Activated naive CD4-positive, alpha-beta T cell treated with anti-CD3 and anti-CD28 coated beads, Interleukin-2, amount 50 U/mL, for 72 hours (primary cell): ENCODE measurements at regions not wholly inside any gene's neighbourhood (a gene's known extent, or its start where the extent isn't known, plus 50 kb on each side); places are given as distances from the start of the nearest gene placed in this dataset.
"Not testable (repeated sequence)": the region's sequence is repeated elsewhere in the genome, so short reads cannot be mapped to it uniquely, and the experiment has no call there.

ENCODE experiments used
- ATAC-seq, 2 donors: fragments of 150-1000 bp; cut with Tn5 transposase; 2 replicates each; pipeline ENCODE4 v1.10.0; 2021; ENCODE audit warnings: mild to moderate bottlenecking in 2 of 2, moderate library complexity in 2 of 2
- DNase-seq, 2 donors: peaks; one replicate each; pipeline ENCODE4 v3.0.0; 2021 to 2022; ENCODE audit warnings: low spot score in 2 of 2
- H3K27ac Mint-ChIP-seq, 2 donors: one replicate each; pipeline ENCODE4 v1.8.0; 2022; ENCODE audit warnings: mild to moderate bottlenecking in 2 of 2, mixed read lengths in 2 of 2
- H3K36me3 Mint-ChIP-seq, 2 donors: one replicate each; pipeline ENCODE4 v1.8.0; 2022; ENCODE audit warnings: mixed read lengths in 2 of 2
- H3K9me3 Mint-ChIP-seq, 2 donors: one replicate each; pipeline ENCODE4 v1.8.0; 2022; ENCODE audit warnings: mixed read lengths in 2 of 2

GRCh38 chr10:2895594-2896196 is 171.7 kb upstream of the PFKP start:
- ATAC-seq (no peak), DNase-seq (no peak)
- Mint-ChIP-seq H3K36me3 (no peaks in the 10 kb centered on the region), H3K27ac (no peak overlapping the region), H3K9me3 (no peaks in the 10 kb centered on the region)

- ATAC-seq (no peak), DNase-seq (no peak)
- Mint-ChIP-seq H3K27ac (no peak overlapping the region), H3K9me3 (no peaks in the 10 kb centered on the region), H3K36me3 (no peaks in the 10 kb centered on the region)
Observed at GRCh38 chr10:2893991-2894390, 173.4 kb upstream of the PFKP start.

- DNase-seq (no peak), ATAC-seq (no peak)
- Mint-ChIP-seq H3K9me3 (peaks cover 0 to 5% of the 10 kb centered on the region in 2 donors), H3K36me3 (no peaks in the 10 kb centered on the region), H3K27ac (no peak overlapping the region)
Observed at GRCh38 chr10:2893158-2893845, 174.0 kb upstream of the PFKP start.

- H3K27ac Mint-ChIP-seq: no peak overlapping the region
- no peak for ATAC-seq
- no peaks in the 10 kb centered on the region for H3K36me3 Mint-ChIP-seq
- no peak for DNase-seq
- peaks cover 0 to 8% of the 10 kb centered on the region in 2 donors for H3K9me3 Mint-ChIP-seq
Observed at GRCh38 chr10:2891770-2892124, 175.6 kb upstream of the PFKP start.

- no peak for DNase-seq
- Mint-ChIP-seq H3K9me3 (peaks cover 0 to 8% of the 10 kb centered on the region in 2 donors), H3K27ac (no peak overlapping the region), H3K36me3 (no peaks in the 10 kb centered on the region)
- ATAC-seq: no peak
Observed at GRCh38 chr10:2891073-2891769, 176.1 kb upstream of the PFKP start.

- peaks cover 0 to 8% of the 10 kb centered on the region in 2 donors for H3K9me3 Mint-ChIP-seq
- DNase-seq (no peak), ATAC-seq (no peak)
- H3K27ac Mint-ChIP-seq: no peak overlapping the region
- no peaks in the 10 kb centered on the region for H3K36me3 Mint-ChIP-seq
Observed at GRCh38 chr10:2890093-2890492, 177.3 kb upstream of the PFKP start.

GRCh38 chr10:2888403-2889004 is 178.8 kb upstream of the PFKP start:
- no peak for ATAC-seq

GRCh38 chr10:2887391-2888070 is 179.8 kb upstream of the PFKP start:
- ATAC-seq (no peak), DNase-seq (no peak)
- H3K27ac Mint-ChIP-seq: peak overlapping the region in 1 of 2 donors; percentile 53
- peaks cover 0 to 8% of the 10 kb centered on the region in 2 donors for H3K9me3 Mint-ChIP-seq
- no peaks in the 10 kb centered on the region for H3K36me3 Mint-ChIP-seq

More at GRCh38 chr10:2888403-2889004, 178.8 kb upstream of the PFKP start:
- Mint-ChIP-seq H3K36me3 (no peaks in the 10 kb centered on the region), H3K9me3 (peaks cover 0 to 8% of the 10 kb centered on the region in 2 donors), H3K27ac (no peak overlapping the region)
- no peak for DNase-seq

GRCh38 chr10:2886662-2887061 is 180.7 kb upstream of the PFKP start:
- Mint-ChIP-seq H3K9me3 (peaks cover 0 to 8% of the 10 kb centered on the region in 2 donors), H3K36me3 (no peaks in the 10 kb centered on the region), H3K27ac (no peak overlapping the region)
- DNase-seq (no peak), ATAC-seq (no peak)

GRCh38 chr10:2885288-2886278 is 181.8 kb upstream of the PFKP start:
- H3K36me3 Mint-ChIP-seq: no peaks in the 10 kb centered on the region
- ATAC-seq (no peak), DNase-seq (no peak)
- H3K9me3 Mint-ChIP-seq: peaks cover 0 to 8% of the 10 kb centered on the region in 2 donors
- H3K27ac Mint-ChIP-seq: no peak overlapping the region

- not testable (repeated sequence) for ATAC-seq, H3K27ac Mint-ChIP-seq
Observed at GRCh38 chr10:2883983-2884540, 183.3 kb upstream of the PFKP start.

GRCh38 chr10:2883238-2883637 is 184.1 kb upstream of the PFKP start:
- DNase-seq (no peak), ATAC-seq (no peak)
- Mint-ChIP-seq H3K9me3 (peaks cover 0 to 2% of the 10 kb centered on the region in 2 donors), H3K27ac (no peak overlapping the region), H3K36me3 (no peaks in the 10 kb centered on the region)

More at GRCh38 chr10:2883983-2884540, 183.3 kb upstream of the PFKP start:
- not testable (repeated sequence) for H3K9me3 Mint-ChIP-seq, H3K36me3 Mint-ChIP-seq, DNase-seq

GRCh38 chr10:2882628-2883027 is 184.7 kb upstream of the PFKP start:
- ATAC-seq (no peak), DNase-seq (no peak)
- Mint-ChIP-seq H3K9me3 (no peaks in the 10 kb centered on the region), H3K36me3 (no peaks in the 10 kb centered on the region), H3K27ac (no peak overlapping the region)

- no peaks in the 10 kb centered on the region for H3K36me3 Mint-ChIP-seq
- no peak overlapping the region for H3K27ac Mint-ChIP-seq
- ATAC-seq (no peak), DNase-seq (no peak)
- no peaks in the 10 kb centered on the region for H3K9me3 Mint-ChIP-seq
Observed at GRCh38 chr10:2881720-2882620, 185.4 kb upstream of the PFKP start.

- not testable (repeated sequence) for DNase-seq
Observed at GRCh38 chr10:2880050-2880449, 187.3 kb upstream of the PFKP start.

More at GRCh38 chr10:2880050-2880449, 187.3 kb upstream of the PFKP start:
- ATAC-seq, H3K36me3 Mint-ChIP-seq, H3K9me3 Mint-ChIP-seq, H3K27ac Mint-ChIP-seq: not testable (repeated sequence)
